HG03060 (cell line): ENCODE measurements at regions not wholly inside any gene's neighbourhood (a gene's known extent, or its start where the extent isn't known, plus 50 kb on each side); places are given as distances from the start of the nearest gene placed in this dataset.

Source experiments
- ATAC-seq: cut with Tn5 transposase; IDR thresholded peaks from one replicate; pipeline ENCODE4 v1.9.1; 2021; ENCODE audit warnings: low read depth, moderate number of reproducible peaks; ENCODE audit not compliant: unreplicated experiment

DNA sequence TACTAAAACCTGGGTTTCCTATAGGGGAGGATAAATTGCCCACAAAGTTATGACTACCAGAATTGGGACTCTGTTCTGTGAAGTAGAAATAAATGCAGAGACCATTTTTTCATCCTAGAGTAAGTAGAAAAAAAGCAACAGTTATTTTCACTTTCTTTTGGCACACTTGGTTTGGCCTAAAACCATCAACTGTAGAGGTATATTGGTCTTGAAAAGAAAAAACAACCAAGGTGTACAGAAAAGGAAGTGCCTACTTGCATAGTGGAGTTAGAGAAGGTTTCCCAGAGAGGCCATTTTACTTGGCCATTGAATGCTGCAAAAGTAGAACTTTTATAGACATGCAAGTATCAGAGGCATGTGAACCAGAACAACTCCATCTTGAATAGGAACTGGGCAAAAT lies 89.4 kb upstream of the TACR1 start:
- no peak for ATAC-seq

DNA sequence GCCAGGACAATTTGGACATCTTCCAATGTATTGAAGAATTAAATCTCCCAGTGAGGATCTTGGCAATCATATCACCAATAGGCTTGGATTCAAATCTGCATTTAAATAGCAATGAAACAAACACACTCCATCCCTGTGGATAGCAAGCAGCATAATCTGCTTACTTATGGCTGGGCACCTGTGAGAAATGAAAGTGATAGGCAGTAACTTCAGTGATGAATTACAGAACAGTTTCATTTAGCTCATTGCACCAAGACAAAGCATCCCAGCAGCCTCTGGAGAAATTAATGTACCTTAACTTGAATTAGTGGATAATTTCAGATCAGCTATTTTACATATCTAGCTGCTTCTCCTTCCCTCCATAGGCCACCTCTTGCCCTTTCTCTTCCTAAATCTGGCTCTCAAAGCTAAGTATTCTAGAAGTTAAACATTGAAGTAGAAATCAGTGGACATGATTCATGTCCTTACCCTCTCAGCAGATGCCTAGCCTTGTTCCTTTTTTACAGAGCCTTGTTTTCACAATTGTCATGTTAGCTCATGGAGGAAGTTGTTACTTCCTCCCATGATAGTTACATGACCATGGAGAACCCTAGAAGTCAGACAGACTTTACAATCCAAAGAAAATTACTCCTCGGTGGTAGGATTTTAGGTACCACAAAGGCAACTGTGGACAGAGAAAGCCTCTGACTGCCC lies 88.5 kb upstream of the TACR1 start:
- ATAC-seq: no peak

DNA sequence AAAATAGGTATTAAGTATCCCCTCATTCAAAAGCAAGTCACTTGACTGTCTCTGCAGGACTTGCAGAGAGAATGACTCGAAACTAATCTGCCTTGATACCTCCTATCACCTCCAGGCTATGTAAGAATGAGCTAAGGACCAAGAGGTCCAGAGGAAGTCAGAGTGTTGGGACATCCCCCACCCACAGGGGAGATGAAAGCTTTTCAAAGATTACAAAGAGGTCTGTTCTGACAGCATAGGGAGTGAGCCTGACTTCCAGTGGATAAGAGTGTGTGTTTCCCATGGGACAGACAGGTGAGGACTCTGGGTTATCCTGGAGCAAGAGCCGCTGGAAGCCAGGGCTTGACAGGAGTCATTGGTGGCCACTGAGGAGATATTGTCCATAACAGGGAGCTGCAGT lies 85.0 kb upstream of the TACR1 start:
- no peak for ATAC-seq

DNA sequence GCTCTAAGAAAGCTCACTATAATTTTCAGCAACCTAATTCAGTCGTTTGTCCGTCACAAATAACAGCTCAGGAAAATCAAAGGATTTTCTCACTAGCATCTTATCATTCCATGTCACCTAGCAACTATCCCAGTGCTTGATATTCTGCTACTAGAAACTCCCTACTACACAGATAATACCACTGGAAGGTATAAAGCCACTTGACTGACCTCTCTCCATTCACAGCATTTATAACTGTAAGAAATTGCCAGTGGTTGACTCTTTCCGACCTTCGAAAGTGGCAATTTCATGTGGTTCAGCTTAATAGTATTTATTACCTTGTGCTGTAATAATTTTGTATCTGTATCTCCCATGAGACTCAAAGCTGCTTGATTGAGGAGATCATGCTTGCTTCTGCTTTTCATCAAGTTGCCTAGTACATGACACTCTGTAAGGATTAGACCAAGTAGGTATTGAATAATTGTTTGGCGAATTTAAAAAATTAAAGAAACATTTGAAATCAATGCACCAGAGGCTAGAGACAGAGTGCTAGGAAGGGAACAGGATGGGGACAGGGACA lies 79.6 kb upstream of the TACR1 start:
- ATAC-seq: no peak

DNA sequence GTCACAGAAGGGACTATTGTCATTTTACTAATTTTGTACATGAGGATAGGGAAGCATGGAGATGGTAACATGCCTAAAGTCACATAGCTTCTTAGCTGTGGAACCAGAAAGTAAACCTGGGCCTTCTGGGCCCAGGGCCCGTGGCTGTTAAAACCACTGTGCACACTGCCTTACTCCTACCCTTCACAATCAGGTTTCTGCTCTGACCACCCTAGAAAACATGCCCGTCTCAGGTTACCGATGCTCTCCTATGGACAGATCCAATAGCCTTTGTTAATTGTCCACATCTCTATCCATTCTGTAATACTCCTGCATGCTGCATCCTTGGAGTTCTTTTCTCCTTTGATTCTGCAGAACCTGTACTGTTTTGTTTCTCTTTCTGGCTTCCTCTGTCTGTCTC lies 79.0 kb upstream of the TACR1 start:
- ATAC-seq: no peak

DNA sequence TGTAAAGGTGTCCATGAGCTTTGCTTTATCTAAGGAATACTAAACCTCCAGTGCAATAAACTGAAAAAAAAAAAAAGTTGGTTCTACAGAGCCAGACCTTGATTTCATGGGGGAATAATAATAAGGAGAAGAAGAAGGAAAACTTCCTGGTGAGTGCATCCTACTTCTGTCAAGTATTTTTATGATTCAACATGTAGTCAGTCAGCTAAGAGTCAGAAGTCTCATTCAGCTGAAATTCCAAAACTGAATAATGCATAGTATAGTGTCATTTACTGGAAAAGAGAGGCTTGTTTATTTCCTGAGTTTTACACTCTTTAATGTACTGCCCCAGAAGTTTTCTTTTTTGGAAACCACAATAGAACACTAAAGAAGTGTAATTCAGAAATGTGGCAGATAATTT lies 77.8 kb upstream of the TACR1 start:
- ATAC-seq: no peak

DNA sequence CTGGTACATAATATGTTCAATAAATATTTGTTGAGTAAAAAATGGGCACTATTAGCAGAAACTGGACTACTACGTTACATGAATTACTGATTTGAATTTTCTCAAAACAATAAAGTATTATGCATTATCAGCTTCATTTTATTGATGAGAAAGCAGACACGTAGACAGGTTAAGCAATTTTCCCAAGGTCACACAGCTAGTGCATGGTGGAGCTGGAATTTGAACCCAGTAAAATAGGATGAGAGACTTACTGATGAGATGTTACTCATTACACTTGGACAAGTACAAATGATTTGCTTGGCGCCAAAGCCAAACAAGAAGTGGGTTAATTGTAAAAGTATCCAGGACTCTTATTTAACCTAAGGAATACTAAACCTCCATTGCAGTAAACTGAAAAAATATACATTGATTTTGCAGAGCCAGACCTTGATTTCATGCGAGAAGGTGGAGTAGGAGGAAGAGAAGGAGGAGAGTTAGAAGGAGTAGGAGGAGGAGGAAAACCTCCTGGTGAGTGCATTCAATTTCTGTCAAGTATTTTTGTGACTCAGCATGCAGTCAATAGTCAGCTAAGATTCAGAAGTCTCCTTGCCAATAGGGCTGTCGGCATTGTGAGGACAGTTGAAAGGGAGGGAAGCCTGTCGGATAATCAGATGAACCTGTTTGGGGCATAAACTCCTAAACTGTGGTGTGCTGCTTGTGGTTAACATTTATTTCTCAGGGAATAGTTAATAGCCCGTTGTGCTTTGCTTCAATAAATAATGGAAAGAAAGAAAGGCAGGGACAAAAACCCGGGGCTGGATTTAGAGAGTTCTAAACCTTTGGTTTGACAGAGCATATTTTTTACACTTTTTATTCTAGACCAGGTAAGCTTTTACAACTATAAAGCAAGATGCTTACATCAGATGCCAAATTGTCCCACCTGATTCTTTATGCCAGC lies 77.0 kb upstream of the TACR1 start:
- no peak for ATAC-seq

DNA sequence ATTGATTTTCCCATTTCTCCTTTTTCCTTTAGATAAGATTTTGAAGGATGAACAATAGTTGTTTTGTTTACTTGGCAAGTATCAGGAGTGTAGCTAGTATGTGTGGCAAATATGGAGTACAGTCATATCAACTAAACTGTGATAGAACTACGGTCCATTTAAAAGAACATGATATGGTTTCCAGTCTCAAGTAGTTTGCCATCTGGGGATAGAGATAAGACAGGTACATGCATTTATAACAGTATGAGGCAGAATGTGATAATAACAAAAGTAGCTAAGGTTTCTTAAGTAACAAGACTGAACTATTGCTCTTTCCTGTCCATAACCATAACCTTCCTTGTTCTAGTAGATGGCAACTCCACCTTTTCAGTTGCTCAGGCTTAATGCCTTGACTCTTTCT lies 75.6 kb upstream of the TACR1 start:
- ATAC-seq: no peak

DNA sequence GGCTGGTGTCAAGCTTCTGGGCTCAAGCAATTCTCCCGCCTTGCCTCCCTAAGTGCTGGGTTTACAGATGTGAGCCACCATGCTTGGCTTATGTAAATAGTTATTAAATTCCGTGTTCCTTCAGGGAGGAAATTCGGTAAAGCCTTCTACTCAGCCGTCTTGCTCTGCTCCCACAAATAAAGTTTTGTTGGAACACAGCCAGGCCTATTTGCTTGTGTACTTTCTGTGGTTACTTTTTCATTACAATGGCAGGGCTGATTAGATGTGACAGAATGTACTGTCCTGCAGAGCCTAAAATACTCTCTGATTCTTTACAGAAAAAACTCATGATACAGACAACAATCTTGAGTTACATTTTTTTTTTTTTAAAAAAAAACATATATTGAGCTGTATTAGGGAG lies 68.8 kb upstream of the TACR1 start:
- no peak for ATAC-seq

DNA sequence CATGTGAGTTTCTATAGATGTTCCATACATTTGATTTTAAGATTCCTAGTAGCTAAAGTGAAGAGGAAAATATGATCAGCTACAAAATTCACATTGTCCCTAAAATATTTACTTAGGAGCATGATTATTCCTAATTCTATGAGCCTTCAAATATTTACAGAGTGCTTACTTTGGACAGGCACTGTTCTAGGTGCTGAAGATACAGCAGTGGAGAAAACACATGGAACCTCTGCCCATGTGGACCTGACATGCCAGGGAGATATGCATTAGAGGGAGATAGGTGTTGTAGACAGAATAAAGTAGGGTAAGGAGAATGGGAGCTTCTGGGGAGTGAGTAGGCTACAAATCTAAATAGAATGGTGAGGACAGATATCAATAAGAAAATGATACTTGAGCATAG lies 62.6 kb upstream of the TACR1 start:
- ATAC-seq: no peak

DNA sequence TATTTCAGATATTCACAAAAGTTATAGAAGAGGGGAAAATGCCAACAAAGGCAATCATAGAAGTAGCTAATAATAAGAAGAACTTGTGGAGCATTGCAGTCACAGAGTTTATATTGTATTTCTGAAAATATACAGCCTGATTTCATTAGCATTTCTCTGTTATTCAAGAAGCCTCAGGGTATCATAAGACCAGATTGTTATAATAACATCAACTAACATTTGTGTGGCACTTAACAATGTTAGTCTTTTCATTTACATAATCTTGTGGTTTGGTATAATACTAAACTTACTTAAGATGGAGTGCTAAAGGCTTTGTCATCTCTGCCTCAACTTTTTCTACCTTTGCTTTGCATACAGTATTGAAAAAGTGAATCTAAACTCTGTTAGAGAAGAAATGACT lies 61.6 kb upstream of the TACR1 start:
- ATAC-seq: no peak

DNA sequence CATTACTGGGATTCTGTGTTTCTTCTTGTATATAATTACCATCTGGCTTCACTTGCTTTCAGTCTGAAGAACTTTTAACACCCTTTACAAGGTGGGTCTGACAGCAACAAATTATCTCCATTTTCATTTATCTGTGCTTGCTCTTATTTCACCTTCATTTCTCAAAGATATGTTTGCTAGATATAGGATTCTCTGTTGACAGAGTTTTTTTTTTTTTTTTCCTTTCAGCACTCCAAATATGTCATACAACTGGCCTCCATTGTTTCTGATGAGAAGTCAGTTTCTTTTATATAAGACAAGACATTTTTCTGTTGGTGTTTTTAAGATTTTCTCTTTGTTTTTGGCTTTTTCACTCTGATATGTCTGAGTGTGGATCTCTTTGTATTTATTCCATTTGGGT lies 59.3 kb upstream of the TACR1 start:
- ATAC-seq: no peak

DNA sequence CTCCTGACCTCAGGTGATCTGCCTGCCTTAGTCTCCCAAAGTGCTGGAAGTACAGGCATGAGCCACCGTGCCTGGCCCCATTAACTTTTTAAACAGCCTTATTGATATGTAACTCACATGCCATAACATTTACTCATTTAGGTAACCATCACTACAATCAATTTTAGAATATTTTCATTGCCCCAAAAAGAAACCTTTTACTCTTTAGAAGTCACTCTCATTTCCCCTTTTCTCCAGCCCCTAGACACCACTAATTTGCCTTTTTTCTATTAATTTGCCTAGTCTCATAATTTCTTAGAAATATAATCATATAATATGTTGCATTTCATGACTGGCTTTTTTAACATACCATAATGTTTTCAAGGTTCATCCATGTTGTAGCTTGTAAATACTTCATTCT lies 57.2 kb upstream of the TACR1 start:
- no peak for ATAC-seq

DNA sequence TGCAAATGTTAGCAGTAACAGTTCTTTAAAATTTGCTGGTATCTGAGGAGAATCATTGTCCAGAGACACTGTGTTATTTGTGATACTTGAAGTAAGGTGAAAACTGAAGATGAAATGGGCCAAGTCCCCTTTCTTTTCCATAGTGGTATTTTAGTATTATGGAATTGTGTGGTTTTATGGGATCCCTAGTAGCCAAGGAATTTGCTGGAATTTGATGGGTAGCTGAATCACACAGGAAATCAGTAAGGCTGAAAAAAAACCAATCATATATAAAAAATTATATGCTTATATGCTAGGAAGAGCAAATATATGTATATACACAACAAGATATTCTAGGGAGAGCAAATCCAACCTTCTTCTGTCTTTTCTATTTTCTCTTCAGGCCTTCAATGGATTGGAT lies 54.2 kb upstream of the TACR1 start:
- ATAC-seq: no peak

DNA sequence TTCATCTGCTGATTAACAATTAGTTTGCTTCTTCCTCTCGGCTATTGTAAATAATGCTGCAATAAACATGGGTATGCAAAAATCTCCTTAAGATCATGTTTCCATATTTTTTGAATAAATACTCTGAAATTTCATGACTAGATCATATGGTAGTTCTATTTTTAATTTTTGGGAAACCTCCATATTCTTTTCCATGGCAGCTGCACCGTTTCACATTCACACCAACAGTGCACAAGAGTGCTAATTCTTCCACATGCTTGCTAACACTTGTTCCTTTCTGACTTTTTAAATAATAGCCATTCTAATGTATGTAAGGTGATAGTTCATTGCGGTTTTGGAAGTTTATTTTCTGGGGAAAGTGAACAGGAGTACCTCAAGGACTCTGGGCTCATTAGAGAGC lies 52.6 kb upstream of the TACR1 start:
- ATAC-seq: no peak
